GM21423 (cell line): ENCODE measurements at regions not wholly inside any gene's neighbourhood (a gene's known extent, or its start where the extent isn't known, plus 50 kb on each side); places are given as distances from the start of the nearest gene placed in this dataset.

ENCODE experiments used
- ATAC-seq: cut with Tn5 transposase; IDR thresholded peaks from one replicate; pipeline ENCODE4 v1.9.1; 2021; ENCODE audit warnings: mild to moderate bottlenecking, moderate library complexity; ENCODE audit not compliant: unreplicated experiment

DNA sequence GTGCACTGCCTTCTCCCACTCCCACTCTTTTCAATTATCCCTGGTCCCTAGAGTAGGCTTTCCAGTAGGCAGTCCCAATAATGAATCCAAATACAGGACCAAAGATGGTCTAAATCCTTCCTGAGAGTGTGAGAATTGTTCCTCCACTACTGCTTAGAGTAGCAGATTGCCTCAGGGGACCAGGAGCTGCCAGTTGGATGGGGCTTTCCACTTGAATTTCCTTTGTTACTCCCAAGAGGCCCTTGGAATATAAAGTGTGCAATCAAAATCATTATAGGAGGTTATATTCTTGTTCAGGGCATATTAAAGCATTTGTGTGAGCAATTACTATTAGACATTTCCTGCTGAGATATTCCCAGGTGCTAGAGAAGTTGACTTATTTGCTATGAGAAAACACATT lies 156.6 kb upstream of the TLL1 start:
- ATAC-seq, result no peak

GRCh38 chr4:165718660-165719059 lies 154.4 kb upstream of the TLL1 start:
- no peak for ATAC-seq

- ATAC-seq, result no peak
These were observed 152.5 kb upstream of the TLL1 start for GRCh38 chr4:165720411-165721082.

DNA sequence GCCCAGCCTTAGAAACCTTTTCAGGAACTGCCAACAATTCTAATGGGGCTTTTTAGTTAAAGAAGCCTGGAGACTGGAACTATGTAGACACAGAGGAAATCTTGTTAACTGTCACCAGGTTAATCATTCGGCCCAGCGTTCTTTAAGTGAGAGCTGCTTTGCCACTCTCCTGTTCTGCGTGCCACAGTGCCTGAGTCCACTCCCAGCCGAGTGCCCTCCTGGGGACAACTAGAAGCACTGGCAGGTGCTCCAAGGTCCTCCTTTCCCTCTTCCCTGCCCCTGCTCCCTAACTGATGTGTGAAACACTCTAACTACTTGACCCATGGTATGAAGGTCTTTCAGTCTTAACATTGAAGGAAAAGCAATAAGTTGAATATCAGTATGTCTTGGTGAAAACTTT lies 151.2 kb upstream of the TLL1 start:
- ATAC-seq, result no peak

DNA sequence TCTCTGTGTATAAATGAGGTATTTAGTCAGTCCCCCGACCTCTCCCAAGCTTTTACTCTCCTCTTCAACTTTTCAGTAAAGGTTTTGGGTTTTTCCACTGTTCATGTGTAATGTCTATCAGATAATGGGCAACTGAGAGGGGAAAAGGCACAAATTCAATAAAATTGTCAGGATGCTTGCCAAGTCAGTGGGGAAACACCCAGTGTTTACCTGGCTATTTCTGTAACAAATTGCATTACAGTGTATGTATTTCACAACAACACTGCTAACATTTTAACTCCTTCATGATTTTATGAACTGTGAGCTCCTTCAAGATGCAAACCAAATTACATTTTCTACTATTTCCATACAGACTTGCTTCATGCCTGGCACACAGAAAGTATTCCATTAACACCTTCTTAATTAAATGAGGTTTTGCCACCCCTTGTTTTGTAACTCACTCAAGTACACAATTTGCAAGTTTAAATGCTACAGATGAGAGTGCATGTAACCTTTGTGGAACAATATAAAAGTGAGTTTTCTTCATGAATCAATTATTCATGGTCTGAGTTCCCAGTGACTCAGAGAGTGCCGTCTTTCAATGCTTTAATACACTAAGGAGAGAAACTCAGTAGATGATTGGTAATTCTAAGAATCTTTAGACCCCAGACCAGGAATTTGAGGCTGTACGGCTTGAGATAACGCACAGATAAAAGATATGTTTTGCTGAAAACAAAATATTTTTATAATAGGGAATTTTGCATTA lies 149.8 kb upstream of the TLL1 start:
- ATAC-seq, result no peak

- ATAC-seq, result no peak
These were observed 148.3 kb upstream of the TLL1 start for GRCh38 chr4:165724786-165725185.

GRCh38 chr4:165725352-165725751 lies 147.7 kb upstream of the TLL1 start:
- no peak for ATAC-seq

GRCh38 chr4:165726831-165727230 lies 146.2 kb upstream of the TLL1 start:
- no peak for ATAC-seq

DNA sequence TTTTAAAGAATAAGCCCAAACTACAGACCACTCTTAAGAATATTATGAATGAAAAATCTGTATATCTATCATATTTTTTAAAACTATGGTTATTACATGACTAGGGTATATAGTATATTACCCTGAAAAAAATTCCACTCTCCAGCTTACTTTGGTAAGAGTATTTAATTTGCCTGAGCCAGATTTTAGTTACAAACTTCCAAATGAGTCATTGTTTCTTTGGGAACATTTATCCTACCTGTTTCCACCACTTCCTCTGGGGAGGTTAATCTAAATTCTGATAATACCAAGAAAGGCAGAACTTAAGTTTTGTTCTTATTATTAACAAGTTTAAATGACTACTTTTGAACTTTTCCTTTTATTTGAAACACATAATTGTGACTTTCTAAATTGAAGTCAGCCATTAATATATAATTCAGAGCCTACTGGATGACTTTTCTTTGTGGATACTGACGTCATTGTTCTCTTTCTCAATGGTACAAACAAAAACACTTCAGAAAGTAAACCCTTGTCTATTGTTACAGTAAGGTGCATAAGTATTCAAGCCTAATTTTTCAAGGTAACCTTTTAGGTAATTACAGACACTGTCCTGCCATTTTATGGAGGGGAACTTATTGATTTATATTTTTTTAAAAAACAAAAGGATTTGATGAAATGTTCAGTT lies 135.6 kb upstream of the TLL1 start:
- no peak for ATAC-seq

DNA sequence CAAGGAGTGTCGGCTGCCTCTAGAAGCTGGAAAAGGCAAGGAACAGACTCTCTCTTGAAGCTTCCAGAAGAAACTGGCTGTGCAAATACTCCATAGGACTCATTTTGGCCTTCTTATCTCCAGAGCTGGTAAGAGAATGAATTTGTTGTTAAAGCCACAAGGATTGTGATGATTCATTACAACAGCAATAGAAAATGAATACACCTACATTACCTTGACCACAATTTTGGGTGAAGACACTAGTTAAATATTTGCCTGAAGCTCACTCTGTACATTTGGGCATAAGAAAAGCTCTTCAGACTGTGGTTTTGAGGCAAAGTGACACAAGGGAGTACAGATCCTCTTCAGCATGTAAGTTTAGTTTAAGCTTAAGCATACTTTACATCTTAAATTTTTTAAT lies 134.5 kb upstream of the TLL1 start:
- ATAC-seq, result peak; percentile 86

DNA sequence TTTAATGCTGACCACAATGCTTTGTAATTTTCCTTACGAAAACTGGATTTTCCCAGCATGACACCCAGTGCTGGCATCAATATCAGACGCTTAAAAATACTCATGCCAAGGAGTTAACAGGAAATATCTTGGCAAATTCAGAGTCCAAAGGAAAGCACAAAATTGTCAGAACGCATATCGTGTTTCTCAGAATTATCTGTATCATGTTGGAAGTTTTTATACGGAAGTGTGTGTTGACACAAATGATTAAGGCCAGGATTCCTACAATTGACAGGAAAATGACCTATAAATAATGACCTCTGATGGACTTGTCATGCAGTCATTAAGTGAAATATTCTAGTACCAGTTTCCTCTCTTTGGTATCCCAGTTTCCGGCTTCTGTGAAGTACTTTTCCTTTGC lies 132.1 kb upstream of the TLL1 start:
- ATAC-seq, result no peak

- ATAC-seq, result no peak
These were observed 129.6 kb upstream of the TLL1 start for GRCh38 chr4:165743422-165743821.

- no peak for ATAC-seq
These were observed 128.7 kb upstream of the TLL1 start for GRCh38 chr4:165744370-165744769.

DNA sequence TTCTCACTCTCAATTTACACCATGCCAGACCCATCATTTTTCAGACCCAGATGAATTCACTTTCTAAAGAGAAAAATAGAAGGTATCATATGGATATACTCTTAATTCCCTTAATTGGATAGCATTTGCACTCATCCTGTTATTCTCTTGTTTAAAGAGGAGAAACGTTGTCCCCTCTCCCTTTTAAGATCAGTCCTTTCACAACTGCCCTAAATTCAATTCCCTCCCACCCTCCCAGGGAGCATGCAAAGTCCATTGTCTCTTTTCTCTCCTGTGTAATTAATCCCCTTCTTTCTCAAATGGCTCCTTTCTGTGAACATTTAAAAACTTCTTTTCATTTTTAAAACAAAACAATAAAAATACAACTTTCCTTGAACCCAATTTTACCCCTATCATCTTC lies 124.7 kb upstream of the TLL1 start:
- no peak for ATAC-seq

- no peak for ATAC-seq
These were observed 121.2 kb upstream of the TLL1 start for GRCh38 chr4:165751882-165752281.

- no peak for ATAC-seq
These were observed 118.4 kb upstream of the TLL1 start for GRCh38 chr4:165754664-165755063.

DNA sequence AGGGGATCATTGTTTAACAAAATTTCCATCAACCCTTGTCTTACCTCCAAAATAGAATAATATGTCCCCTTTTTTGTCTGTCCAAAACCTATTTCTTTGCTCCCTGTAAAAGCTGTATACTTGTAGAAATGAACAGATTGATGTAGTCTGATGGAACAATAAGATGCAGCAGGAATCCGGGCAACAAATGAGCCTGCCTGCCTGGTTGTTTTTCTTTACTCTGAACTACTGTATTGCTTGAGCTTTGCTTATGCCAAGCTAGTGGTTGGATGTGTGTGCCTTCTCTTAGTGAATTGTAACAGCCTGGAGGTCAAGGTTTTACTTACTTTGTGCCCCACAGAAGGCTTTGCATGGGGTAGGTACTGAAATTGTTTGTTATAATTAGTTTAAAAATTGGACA lies 116.2 kb upstream of the TLL1 start:
- ATAC-seq, result no peak

DNA sequence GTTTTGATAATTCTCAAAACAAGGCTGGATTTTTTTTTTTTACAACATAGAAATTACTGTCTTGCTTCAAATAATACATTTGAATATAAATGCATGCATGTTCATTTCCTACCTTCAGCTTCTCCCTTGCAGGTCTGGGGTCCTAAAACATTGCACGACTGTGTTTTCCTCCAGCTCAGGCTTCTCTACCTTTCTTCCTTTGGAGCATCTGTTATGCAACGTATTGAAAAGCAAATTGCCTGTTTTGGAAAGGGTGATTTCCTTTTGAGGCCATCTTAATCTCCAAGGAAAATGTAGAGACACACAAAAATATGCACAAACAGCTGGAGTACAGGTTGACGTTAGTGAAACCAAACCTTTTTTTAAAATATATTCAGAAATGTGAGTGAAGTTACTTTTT lies 115.6 kb upstream of the TLL1 start:
- no peak for ATAC-seq

DNA sequence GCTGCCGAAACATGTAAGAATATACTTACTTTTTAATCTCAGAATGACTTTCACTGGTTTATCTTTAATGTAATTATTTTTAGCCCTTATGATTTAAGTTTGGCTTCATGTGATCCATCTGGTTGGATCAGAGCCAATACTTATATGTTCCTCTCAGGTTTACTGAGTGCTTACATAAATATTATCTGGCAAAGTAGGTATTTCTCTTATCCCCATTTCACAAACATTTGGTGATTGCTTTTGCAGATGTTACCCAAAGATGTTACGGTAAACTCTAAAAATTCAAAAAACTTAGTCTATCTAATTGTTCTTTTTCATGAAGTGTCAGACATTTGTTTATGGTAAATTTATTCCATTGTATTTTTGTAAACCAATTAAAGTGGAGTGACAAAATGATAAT lies 115.0 kb upstream of the TLL1 start:
- no peak for ATAC-seq

DNA sequence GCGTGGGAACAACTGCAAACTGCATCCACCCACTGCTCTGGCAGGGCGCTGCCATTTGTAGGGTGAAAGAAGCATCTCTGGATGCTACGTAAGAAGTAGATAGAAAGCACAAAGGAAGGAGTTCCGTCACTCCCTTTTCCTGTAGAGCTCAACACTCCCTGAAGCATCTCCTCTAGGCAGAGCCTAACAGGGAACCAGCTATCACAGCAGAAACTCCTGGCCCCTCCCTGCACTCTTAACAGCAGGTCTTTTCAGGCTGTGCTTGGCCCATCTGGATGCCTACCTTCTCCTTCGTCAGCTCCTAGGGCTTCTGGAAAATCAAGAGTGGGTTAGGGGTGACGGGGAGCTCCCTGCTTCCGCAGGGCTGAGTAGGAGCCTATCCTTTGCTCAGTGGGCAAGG lies 112.9 kb upstream of the TLL1 start:
- no peak for ATAC-seq

GRCh38 chr4:165761963-165762362 lies 111.1 kb upstream of the TLL1 start:
- ATAC-seq, result no peak

DNA sequence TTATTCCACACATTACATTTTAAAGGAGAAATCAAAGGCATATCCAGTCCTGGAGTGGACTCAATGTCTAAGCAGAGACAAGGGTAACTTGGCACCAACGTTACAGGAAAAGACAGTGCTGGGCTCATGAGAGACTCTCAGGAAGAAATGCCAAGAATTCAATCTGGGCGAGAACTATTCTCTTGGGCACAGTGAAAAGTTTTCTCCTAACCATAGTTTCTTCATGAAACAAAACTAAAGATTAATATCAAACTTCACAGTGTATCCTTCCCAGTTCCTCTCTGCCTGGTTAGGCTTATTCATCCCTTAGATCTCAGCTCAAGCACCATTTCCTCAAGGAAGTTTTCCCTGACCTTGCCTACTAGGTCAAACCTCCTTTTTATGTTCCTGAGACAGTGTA lies 109.4 kb upstream of the TLL1 start:
- no peak for ATAC-seq
